Activated CD4-positive, alpha-beta memory T cell treated with anti-CD3 and anti-CD28 coated beads, Interleukin-2, amount 10 ng/mL, durations not matched to agents 7 days and 5 days (primary cell): ENCODE measurements at regions not wholly inside any gene's neighbourhood (a gene's known extent, or its start where the extent isn't known, plus 50 kb on each side); places are given as distances from the start of the nearest gene placed in this dataset.
A peak's percentile ranks its signal among the peaks of the same experiment; 100 is the strongest.

Source experiments
- CTCF ChIA-PET: fragments of 350-600 bp; sonication (Branson Sonifier 250); formaldehyde crosslinking; loops from one replicate; lab custom pipeline; 2021; ENCODE audit warnings: antibody characterized with exemption, inconsistent platforms; lab: Charles Lee
- POLR2A ChIA-PET: fragments of 350-600 bp; sonication (Branson Sonifier 250); formaldehyde crosslinking; loops from one replicate; lab custom pipeline; 2021; ENCODE audit warnings: antibody characterized with exemption; lab: Charles Lee
- DNase-seq: peaks from one replicate; pipeline ENCODE4 v3.0.0-alpha.2; 2020
- H3K27ac Mint-ChIP-seq: one replicate; pipeline ENCODE4 v1.8.0; 2021; ENCODE audit warnings: mild to moderate bottlenecking, mixed read lengths
- H3K27me3 Mint-ChIP-seq: one replicate; pipeline ENCODE4 v1.8.0; 2021; ENCODE audit warnings: mixed read lengths
- H3K36me3 Mint-ChIP-seq: one replicate; pipeline ENCODE4 v1.8.0; 2021; ENCODE audit warnings: low read depth, mixed read lengths
- H3K4me1 Mint-ChIP-seq: one replicate; pipeline ENCODE4 v1.8.0; 2021; ENCODE audit warnings: mixed read lengths
- H3K4me3 Mint-ChIP-seq: one replicate; pipeline ENCODE4 v1.8.0; 2021; ENCODE audit warnings: mild to moderate bottlenecking, mixed read lengths
- H3K9me3 Mint-ChIP-seq: one replicate; pipeline ENCODE4 v1.8.0; 2021; ENCODE audit warnings: mixed read lengths

DNA sequence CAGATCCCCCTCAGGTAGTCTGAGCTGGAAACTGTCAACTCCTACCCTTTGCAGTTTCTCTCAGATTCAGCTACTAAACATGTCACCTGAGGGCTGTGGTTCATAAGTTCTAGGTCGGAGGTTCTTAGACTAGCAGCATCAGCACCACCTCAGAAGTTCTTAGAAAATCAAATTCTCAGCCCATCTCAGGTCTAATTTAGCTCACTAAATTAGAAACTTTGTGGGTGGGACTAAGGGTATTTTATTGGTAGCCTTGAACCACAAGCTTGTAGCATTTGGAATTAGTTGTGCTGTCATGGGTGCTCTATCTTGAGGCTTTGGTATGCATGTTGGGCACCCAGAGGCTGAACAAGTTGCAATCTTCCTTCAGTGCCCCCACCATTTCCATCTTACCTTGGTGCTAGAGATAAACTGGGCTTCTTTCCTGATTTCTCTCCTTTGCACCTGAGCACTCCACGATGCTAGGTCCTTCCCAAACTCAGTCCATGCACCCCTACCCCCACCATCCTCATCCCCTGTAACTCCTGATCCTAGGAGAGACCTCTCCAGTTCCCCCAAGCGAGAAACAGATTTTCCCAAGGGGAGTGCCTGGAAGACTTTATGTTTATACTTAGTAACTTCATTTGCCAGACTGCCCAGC lies 54.2 kb downstream of the S1PR1 start:
- ChIA-PET CTCF (interaction anchor here (0.7 to 13.6 kb wide), 26 partner anchors 11 to 377 kb away, joined by 3 to 244 read pairs (median 4); partner anchors contain the start of genes DPH5 and S1PR1), POLR2A (interaction anchor here (0.7 to 13.2 kb wide), 24 partner anchors 12 to 396 kb away, joined by 3 to 391 read pairs (median 4); partner anchors contain the start of genes DPH5, EXTL2 and S1PR1)
- H3K27ac Mint-ChIP-seq = peak overlapping the region; percentile 74
- peak overlapping the region; percentile 22 for H3K4me3 Mint-ChIP-seq
- no peaks in the 10 kb centered on the region for H3K9me3 Mint-ChIP-seq
- DNase-seq = peak; percentile 44
- peaks cover 79% of the 10 kb centered on the region for H3K4me1 Mint-ChIP-seq
- peaks cover 5% of the 10 kb centered on the region for H3K27me3 Mint-ChIP-seq
- no peaks in the 10 kb centered on the region for H3K36me3 Mint-ChIP-seq

DNA sequence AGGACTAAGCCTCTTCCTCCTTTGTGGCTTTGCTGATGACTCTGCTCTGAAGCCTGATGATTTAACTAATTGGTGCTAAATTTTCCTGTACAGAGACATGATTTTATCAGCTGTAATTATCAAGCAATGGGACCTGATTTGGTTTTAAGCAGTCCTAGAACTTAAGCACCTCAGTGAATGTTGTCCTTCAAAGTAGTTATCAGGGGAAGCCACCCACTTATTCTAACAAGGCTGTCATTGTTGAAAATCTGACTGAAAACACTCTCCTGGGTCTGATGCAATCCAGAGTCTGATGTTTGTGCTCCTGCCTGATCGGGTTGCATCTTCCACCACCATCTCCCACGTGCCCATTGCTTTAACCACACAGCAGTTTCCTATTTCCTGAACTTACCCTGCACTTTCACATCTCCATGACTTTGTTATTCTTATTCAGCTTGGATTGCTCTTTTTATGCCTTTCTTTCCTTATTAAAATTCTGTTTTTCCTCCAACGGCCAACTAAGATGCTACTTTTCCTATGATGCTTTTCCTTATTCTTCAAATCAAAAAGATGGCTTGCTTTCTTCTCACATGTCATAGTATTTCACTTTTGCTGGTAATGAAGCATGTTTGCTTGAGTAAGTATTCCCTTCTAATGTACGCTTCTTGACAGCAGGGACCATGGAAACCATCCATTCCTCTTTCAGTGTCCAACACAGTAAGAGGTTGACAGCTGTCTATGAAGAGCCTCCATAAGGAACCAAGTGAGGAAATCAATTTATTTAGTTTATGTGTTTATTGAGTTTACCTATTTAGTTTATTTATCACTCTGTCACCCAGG lies 55.0 kb downstream of the S1PR1 start:
- POLR2A ChIA-PET = interaction anchor here (0.6 to 13.2 kb wide), 17 partner anchors 7 to 395 kb away, joined by 3 to 391 read pairs (median 5); partner anchors contain the start of genes DPH5 and S1PR1
- CTCF ChIA-PET = interaction anchor here (0.7 to 13.6 kb wide), 12 partner anchors 18 to 369 kb away, joined by 3 to 244 read pairs (median 10); partner anchors contain the start of gene S1PR1
- Mint-ChIP-seq H3K36me3 (no peaks in the 10 kb centered on the region), H3K9me3 (no peaks in the 10 kb centered on the region), H3K4me3 (peak overlapping the region; percentile 11), H3K27ac (peak overlapping the region; percentile 74), H3K4me1 (peaks cover 75% of the 10 kb centered on the region), H3K27me3 (peaks cover 5% of the 10 kb centered on the region)
- peak; percentile 70 for DNase-seq

- ChIA-PET POLR2A (interaction anchor here (0.8 to 13.2 kb wide), 7 partner anchors 9 to 398 kb away, joined by 3 to 391 read pairs (median 6); partner anchors contain the start of genes S1PR1 and SLC30A7), CTCF (interaction anchor here (0.7 to 13.6 kb wide), 6 partner anchors 17 to 213 kb away, joined by 5 to 244 read pairs (median 20); partner anchors contain the start of gene S1PR1)
- Mint-ChIP-seq H3K9me3 (no peaks in the 10 kb centered on the region), H3K27me3 (peaks cover 13% of the 10 kb centered on the region), H3K4me3 (peak overlapping the region; percentile 36), H3K36me3 (no peaks in the 10 kb centered on the region), H3K4me1 (peaks cover 75% of the 10 kb centered on the region), H3K27ac (peak overlapping the region; percentile 57)
- peak; percentile 60 for DNase-seq
Measured at GRCh38 chr1:101293461-101294051, 56.7 kb downstream of the S1PR1 start.

DNA sequence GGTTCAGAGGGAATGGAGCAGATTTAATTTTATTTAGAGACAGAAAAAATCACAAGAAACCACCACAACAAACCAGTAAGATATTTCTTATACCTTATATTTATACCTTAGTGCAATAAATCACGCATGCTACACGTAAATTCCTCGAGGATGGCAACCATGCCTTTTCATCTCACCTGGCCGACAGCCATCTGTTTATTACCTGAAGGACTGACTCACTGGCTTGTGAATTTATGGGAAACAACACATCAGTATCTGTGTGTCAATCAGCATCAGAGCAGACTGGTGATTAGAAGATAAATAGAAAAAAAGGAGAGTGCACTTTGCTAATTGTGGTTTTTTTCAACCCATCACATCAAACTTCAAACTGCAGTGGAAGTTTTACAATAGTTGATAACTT lies 58.4 kb downstream of the S1PR1 start:
- POLR2A ChIA-PET = interaction anchor here (0.9 to 13.2 kb wide), 2 partner anchors 14 to 53 kb away, joined by 3 to 391 read pairs; partner anchors contain the start of gene S1PR1
- Mint-ChIP-seq H3K4me1 (peaks cover 72% of the 10 kb centered on the region), H3K27ac (no peak overlapping the region), H3K9me3 (no peaks in the 10 kb centered on the region), H3K4me3 (no peak overlapping the region), H3K27me3 (peaks cover 14% of the 10 kb centered on the region), H3K36me3 (no peaks in the 10 kb centered on the region)
- CTCF ChIA-PET = interaction anchor here (6.6 to 13.6 kb wide), 2 partner anchors 15 to 58 kb away, joined by 72 to 244 read pairs; partner anchors contain the start of gene S1PR1
- no peak for DNase-seq

- POLR2A ChIA-PET = interaction anchor here (0.6 to 1.5 kb wide), 2 partner anchors 11 to 47 kb away, joined by 3 read pairs; no protein-coding TSS in a partner anchor
- no peak for DNase-seq
- H3K27me3 Mint-ChIP-seq = peaks cover 24% of the 10 kb centered on the region
- no peak overlapping the region for H3K27ac Mint-ChIP-seq
- CTCF ChIA-PET = interaction anchor here (1.9 to 5.0 kb wide), 2 partner anchors 11 to 59 kb away, joined by 7 to 45 read pairs; no protein-coding TSS in a partner anchor
- H3K4me1 Mint-ChIP-seq = peaks cover 42% of the 10 kb centered on the region
- H3K36me3 Mint-ChIP-seq = peaks cover 8% of the 10 kb centered on the region
- no peaks in the 10 kb centered on the region for H3K9me3 Mint-ChIP-seq
- no peak overlapping the region for H3K4me3 Mint-ChIP-seq
Measured at GRCh38 chr1:101298663-101299062, 61.8 kb downstream of the S1PR1 start.

- H3K36me3 Mint-ChIP-seq = peaks cover 8% of the 10 kb centered on the region
- H3K9me3 Mint-ChIP-seq = no peaks in the 10 kb centered on the region
- peaks cover 37% of the 10 kb centered on the region for H3K4me1 Mint-ChIP-seq
- H3K27ac Mint-ChIP-seq = no peak overlapping the region
- CTCF ChIA-PET = interaction anchor here (1.9 to 5.0 kb wide), 2 partner anchors 11 to 59 kb away, joined by 7 to 45 read pairs; no protein-coding TSS in a partner anchor
- POLR2A ChIA-PET = interaction anchor here (0.6 to 1.5 kb wide), 2 partner anchors 10 to 47 kb away, joined by 3 read pairs; no protein-coding TSS in a partner anchor
- H3K27me3 Mint-ChIP-seq = peaks cover 24% of the 10 kb centered on the region
- DNase-seq = no peak
- no peak overlapping the region for H3K4me3 Mint-ChIP-seq
Measured at GRCh38 chr1:101299141-101299540, 62.3 kb downstream of the S1PR1 start.

GRCh38 chr1:101299710-101300109 lies 62.9 kb downstream of the S1PR1 start:
- H3K4me1 Mint-ChIP-seq = peaks cover 37% of the 10 kb centered on the region
- no peak for DNase-seq
- H3K9me3 Mint-ChIP-seq = no peaks in the 10 kb centered on the region
- H3K36me3 Mint-ChIP-seq = peaks cover 8% of the 10 kb centered on the region
- POLR2A ChIA-PET = no interaction called here
- no peak overlapping the region for H3K4me3 Mint-ChIP-seq
- peaks cover 28% of the 10 kb centered on the region for H3K27me3 Mint-ChIP-seq
- no peak overlapping the region for H3K27ac Mint-ChIP-seq
- CTCF ChIA-PET = interaction anchor here (1.3 to 5.0 kb wide), 3 partner anchors 10 to 58 kb away, joined by 5 to 45 read pairs (median 7); no protein-coding TSS in a partner anchor

GRCh38 chr1:101300916-101301315 lies 64.1 kb downstream of the S1PR1 start:
- Mint-ChIP-seq H3K27ac (no peak overlapping the region), H3K9me3 (no peaks in the 10 kb centered on the region), H3K4me3 (no peak overlapping the region), H3K4me1 (peaks cover 25% of the 10 kb centered on the region), H3K27me3 (peaks cover 25% of the 10 kb centered on the region), H3K36me3 (peaks cover 8% of the 10 kb centered on the region)
- CTCF ChIA-PET = interaction anchor here (1.3 to 5.0 kb wide), 2 partner anchors 9 to 55 kb away, joined by 5 to 45 read pairs; no protein-coding TSS in a partner anchor
- POLR2A ChIA-PET = no interaction called here
- no peak for DNase-seq

- Mint-ChIP-seq H3K27ac (no peak overlapping the region), H3K27me3 (peaks cover 26% of the 10 kb centered on the region), H3K9me3 (no peaks in the 10 kb centered on the region), H3K4me3 (no peak overlapping the region), H3K4me1 (peaks cover 21% of the 10 kb centered on the region), H3K36me3 (peaks cover 8% of the 10 kb centered on the region)
- ChIA-PET POLR2A (interaction anchor here (1.7 kb wide), 1 partner anchor 8 kb away, joined by 6 read pairs; no protein-coding TSS in a partner anchor), CTCF (interaction anchor here (1.2 to 5.0 kb wide), 2 partner anchors 8 to 11 kb away, joined by 3 to 45 read pairs; no protein-coding TSS in a partner anchor)
- DNase-seq = no peak
Measured at GRCh38 chr1:101301446-101302057, 64.7 kb downstream of the S1PR1 start.

- Mint-ChIP-seq H3K27ac (no peak overlapping the region), H3K4me3 (no peak overlapping the region), H3K4me1 (peaks cover 20% of the 10 kb centered on the region), H3K27me3 (peaks cover 33% of the 10 kb centered on the region), H3K36me3 (peaks cover 8% of the 10 kb centered on the region), H3K9me3 (no peaks in the 10 kb centered on the region)
- ChIA-PET CTCF (interaction anchor here (0.7 to 1.8 kb wide), 4 partner anchors 12 to 55 kb away, joined by 3 to 8 read pairs (median 3); no protein-coding TSS in a partner anchor), POLR2A (interaction anchor here (1.7 kb wide), 1 partner anchor 9 kb away, joined by 6 read pairs; no protein-coding TSS in a partner anchor)
- DNase-seq = no peak
Measured at GRCh38 chr1:101302831-101303511, 66.2 kb downstream of the S1PR1 start.
